GM20000 (cell line): ENCODE measurements at regions not wholly inside any gene's neighbourhood (a gene's known extent, or its start where the extent isn't known, plus 50 kb on each side); places are given as distances from the start of the nearest gene placed in this dataset.

ENCODE experiments used
- DNase-seq: peaks from one replicate; pipeline ENCODE4 v3.0.0; 2012; ENCODE audit warnings: low spot score
- TF ChIP-seq, protein P1 (sequence below): IDR thresholded peaks from 2 replicates; pipeline ENCODE4 v1.5.1; 2012; ENCODE audit warnings: mild to moderate bottlenecking, control low read depth; ENCODE audit errors: extremely low read depth, missing control alignments

GRCh38 chr7:81419731-81420130 lies 350.1 kb downstream of the HGF start:
- DNase-seq: no peak
- TF ChIP-seq, protein P1, sequence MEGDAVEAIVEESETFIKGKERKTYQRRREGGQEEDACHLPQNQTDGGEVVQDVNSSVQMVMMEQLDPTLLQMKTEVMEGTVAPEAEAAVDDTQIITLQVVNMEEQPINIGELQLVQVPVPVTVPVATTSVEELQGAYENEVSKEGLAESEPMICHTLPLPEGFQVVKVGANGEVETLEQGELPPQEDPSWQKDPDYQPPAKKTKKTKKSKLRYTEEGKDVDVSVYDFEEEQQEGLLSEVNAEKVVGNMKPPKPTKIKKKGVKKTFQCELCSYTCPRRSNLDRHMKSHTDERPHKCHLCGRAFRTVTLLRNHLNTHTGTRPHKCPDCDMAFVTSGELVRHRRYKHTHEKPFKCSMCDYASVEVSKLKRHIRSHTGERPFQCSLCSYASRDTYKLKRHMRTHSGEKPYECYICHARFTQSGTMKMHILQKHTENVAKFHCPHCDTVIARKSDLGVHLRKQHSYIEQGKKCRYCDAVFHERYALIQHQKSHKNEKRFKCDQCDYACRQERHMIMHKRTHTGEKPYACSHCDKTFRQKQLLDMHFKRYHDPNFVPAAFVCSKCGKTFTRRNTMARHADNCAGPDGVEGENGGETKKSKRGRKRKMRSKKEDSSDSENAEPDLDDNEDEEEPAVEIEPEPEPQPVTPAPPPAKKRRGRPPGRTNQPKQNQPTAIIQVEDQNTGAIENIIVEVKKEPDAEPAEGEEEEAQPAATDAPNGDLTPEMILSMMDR: no peak

DNA sequence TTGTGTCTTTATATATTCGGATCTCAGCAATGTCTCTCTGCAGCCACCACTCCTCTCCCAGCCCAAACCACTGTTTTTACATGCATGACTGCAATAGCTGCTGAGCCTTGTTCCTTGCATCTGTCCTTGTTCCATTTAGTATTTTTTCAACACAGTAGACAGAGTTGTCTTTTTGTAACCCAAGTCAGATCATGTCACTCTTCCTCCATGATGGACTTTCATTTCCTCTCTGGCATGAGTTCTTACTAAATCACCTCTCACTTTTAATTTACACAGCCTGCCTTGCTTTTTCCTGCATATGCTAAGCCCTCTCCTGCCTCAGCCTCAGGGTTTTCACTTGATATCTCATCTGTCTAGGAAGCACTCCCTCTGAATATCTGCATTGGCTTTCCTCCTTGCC lies 353.2 kb downstream of the HGF start:
- no peak for DNase-seq
- TF ChIP-seq, protein P1: no peak

DNA sequence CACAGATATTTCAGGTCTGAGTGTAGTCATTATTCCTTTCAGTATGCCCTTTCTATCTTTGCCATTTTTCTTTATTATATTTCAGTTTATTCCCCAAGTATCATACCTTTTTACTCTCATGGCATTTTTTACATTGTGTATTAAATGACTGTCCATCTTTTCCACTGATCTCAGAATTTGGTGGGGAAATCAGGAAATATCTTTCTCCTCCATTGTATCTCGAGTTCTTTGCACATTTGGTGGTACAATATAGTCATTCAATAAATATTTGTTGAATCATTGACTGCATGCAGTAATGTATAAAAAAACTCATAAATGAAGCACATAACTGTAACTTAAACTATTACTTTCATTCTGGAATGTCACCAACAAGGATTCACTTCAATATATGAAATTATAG lies 354.7 kb downstream of the HGF start:
- TF ChIP-seq, protein P1: no peak
- DNase-seq: no peak

DNA sequence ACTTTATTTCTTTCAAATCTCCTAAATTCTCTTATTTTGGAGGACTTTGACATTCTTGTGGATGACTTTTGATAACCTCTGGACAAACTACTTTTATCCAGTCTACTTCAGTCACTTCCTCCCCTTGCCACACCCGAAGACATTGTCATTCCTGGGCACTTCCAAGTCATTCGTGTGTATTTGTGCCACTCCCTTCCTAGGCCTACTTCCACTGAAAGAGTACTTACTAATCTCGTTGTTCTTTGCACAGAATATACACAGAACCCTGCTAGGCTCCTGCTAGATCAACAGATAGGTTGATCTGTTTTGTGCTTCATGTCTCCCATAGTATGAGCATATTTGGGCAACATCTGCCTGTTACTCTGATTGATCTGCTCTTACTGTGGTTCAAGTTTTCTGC lies 355.4 kb downstream of the HGF start:
- no peak for DNase-seq
- TF ChIP-seq, protein P1: no peak

DNA sequence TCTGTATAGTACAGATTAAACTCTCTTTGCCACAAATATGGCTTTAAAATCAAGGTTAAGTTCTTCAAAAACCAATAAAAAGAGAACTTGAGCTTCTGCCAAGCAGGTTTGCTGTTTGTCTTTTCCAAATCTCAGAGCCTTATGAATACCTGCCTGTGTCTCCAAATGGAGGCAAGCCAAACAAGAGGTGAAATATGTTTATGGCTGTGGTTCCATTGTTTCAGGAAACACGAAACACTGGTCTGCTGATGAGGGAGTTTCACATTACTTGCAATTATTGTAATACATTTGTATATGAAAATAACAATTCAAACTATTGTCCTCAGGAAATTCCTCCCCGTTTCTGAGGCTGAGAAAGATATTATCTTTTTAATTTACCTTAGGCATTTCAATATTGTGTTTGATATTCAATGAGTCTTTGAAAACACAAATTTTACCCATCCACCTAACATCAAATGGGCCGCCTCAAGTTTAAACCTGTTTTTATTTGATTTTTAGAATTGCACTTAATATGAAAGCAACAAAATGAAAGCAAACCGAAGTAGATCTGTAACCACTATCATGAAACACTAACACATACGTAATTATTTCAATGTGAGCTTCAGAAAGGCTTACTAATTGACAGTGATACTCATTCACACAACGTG lies 359.3 kb downstream of the HGF start:
- TF ChIP-seq, protein P1: no peak
- DNase-seq: no peak

DNA sequence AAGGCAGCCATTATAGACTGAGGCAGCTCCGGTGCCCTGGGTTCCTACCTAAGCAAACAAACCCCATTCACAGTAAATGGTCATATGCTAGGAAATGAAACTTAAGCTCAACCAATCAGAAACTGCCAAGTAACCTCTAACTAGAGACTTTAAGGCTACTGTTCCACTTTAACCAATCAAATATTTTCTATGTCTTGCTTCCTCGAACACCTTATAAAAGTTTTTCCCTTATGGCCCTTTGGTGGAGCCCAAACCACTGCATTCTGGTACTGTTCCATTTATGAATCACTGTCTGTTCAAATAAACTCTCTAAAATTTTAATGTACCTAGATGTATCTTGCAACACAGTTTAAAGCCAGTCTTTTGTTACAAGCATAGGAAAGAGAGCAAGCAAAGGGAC lies 361.1 kb downstream of the HGF start:
- TF ChIP-seq, protein P1: no peak
- DNase-seq: no peak

- DNase-seq: no peak
- TF ChIP-seq, protein P1: no peak
Observed at GRCh38 chr7:81407094-81407493, 362.8 kb downstream of the HGF start.
